BLaER1 (cell line): ENCODE measurements at regions not wholly inside any gene's neighbourhood (a gene's known extent, or its start where the extent isn't known, plus 50 kb on each side); places are given as distances from the start of the nearest gene placed in this dataset.

Source experiments
- H3K27ac ChIP-seq: shearing (Covaris generic); formaldehyde crosslinking; 2 replicates; pipeline ENCODE4 v1.8.1; 2022
- H3K27me3 ChIP-seq: shearing (Covaris generic); formaldehyde crosslinking; 2 replicates; pipeline ENCODE4 v1.8.1; 2022
- H3K36me3 ChIP-seq: shearing (Covaris generic); formaldehyde crosslinking; 2 replicates; pipeline ENCODE4 v1.8.1; 2022
- H3K4me1 ChIP-seq: shearing (Covaris generic); formaldehyde crosslinking; 2 replicates; pipeline ENCODE4 v1.8.1; 2022
- H3K4me2 ChIP-seq: shearing (Covaris generic); formaldehyde crosslinking; 2 replicates; pipeline ENCODE4 v1.8.1; 2022
- H3K4me3 ChIP-seq: shearing (Covaris generic); formaldehyde crosslinking; 2 replicates; pipeline ENCODE4 v1.8.1; 2022
- H3K9ac ChIP-seq: shearing (Covaris generic); formaldehyde crosslinking; 2 replicates; pipeline ENCODE4 v1.8.1; 2022
- H3K9me3 ChIP-seq: shearing (Covaris generic); formaldehyde crosslinking; 2 replicates; pipeline ENCODE4 v1.8.1; 2022
- H4K20me1 ChIP-seq: shearing (Covaris generic); formaldehyde crosslinking; 2 replicates; pipeline ENCODE4 v1.8.1; 2022
- Cebpa-rat ChIP-seq: shearing (Covaris generic); IDR thresholded peaks from 2 replicates; pipeline ENCODE4 v1.8.1; 2022

- Histone ChIP-seq H3K4me1 (peaks cover 81% of the 10 kb centered on the region), H3K36me3 (no peaks in the 10 kb centered on the region), H3K27me3 (no peaks in the 10 kb centered on the region), H3K4me3 (peak overlapping the region; percentile 36; the same call in 1 of the 2 replicates), H4K20me1 (no peaks in the 10 kb centered on the region), H3K9me3 (no peaks in the 10 kb centered on the region), H3K27ac (peak overlapping the region; percentile 84), H3K9ac (peak overlapping the region; percentile 63), H3K4me2 (peak overlapping the region; percentile 89)
- TF ChIP-seq Cebpa-rat: no peak
Measured at GRCh38 chr16:85437166-85438052, 175.7 kb upstream of the GSE1 start.

DNA sequence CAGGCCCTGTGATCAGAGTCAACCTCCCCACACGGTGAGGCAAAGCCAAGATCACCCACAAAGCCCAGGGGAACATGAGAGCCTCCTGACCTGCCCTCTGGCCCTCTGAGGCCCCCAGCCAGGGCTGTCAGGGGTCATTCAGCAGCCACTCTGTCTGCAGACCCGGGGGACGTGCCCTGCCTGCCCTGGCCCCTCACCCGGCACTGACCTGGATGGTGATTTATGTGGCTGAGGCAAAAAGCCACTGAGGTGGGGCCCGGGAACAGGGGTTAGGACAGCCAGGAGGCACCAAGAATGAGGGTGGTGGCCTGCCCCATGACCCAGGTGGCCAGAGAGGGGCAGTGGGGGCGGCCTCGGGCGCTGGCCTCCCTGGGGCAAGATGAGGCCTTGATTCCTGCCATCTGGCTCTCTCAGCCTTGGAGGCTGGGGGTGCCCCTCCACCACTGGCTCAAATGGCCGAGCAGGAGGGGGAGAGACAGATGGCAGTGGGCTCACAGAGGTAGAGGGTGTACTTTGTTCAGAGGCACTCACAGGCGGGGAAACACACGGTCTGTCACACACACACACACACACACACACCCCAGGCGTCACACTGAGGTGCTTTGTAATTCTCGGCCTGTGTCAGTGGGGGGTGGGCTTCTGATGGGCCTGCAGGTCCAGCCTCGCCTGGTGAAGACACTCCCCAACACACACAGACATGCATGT, 174.0 kb upstream of the GSE1 start:
- Histone ChIP-seq H3K4me2 (peak overlapping the region; percentile 89), H3K27ac (peak overlapping the region; percentile 67), H3K9me3 (no peaks in the 10 kb centered on the region), H3K4me3 (no peak overlapping the region), H4K20me1 (no peaks in the 10 kb centered on the region), H3K4me1 (peaks cover 81% of the 10 kb centered on the region), H3K27me3 (peaks cover 2% of the 10 kb centered on the region; the same call in 1 of the 2 replicates), H3K9ac (peak overlapping the region; percentile 48), H3K36me3 (no peaks in the 10 kb centered on the region)
- TF ChIP-seq Cebpa-rat: no peak

DNA sequence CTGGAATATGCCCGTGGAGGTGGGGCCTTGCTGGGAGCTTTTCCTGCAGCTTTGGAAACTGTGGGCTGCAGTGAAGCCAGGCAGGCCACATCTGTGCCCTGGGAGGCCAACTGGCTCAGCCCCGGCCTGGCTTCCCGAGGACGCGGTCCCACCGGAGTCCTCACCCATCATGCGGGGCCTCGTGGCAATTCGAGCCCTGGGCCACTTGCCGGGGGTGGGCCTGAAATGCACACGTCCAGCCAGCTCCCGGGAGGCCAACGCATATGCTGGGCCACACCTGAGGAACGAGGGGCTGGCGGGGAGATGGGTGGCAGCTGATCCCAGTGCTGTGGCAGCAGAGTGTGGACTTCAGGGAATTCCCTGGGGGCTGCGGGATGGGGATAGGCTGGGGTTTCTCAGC, 172.4 kb upstream of the GSE1 start:
- H4K20me1 ChIP-seq: no peaks in the 10 kb centered on the region
- no peak overlapping the region for H3K27ac ChIP-seq
- no peak overlapping the region for H3K9ac ChIP-seq
- H3K4me1 ChIP-seq: peaks cover 81% of the 10 kb centered on the region
- peaks cover 18% of the 10 kb centered on the region; the same call in 1 of the 2 replicates for H3K27me3 ChIP-seq
- peak overlapping the region; percentile 12; the same call in 1 of the 2 replicates for H3K4me2 ChIP-seq
- no peak for TF ChIP-seq Cebpa-rat
- H3K9me3 ChIP-seq: no peaks in the 10 kb centered on the region
- H3K4me3 ChIP-seq: no peak overlapping the region
- H3K36me3 ChIP-seq: no peaks in the 10 kb centered on the region

GRCh38 chr16:85441189-85441889, 171.8 kb upstream of the GSE1 start:
- H4K20me1 ChIP-seq: no peaks in the 10 kb centered on the region
- TF ChIP-seq Cebpa-rat: no peak
- peaks cover 24% of the 10 kb centered on the region; the same call in 1 of the 2 replicates for H3K27me3 ChIP-seq
- H3K9me3 ChIP-seq: no peaks in the 10 kb centered on the region
- H3K9ac ChIP-seq: no peak overlapping the region
- H3K27ac ChIP-seq: no peak overlapping the region
- peaks cover 81% of the 10 kb centered on the region for H3K4me1 ChIP-seq
- H3K4me2 ChIP-seq: 0 out of 2 replicates have a peak overlapping the region, but pooled peaks have one; percentile 12
- no peak overlapping the region for H3K4me3 ChIP-seq
- H3K36me3 ChIP-seq: no peaks in the 10 kb centered on the region

GRCh38 chr16:85441890-85442670, 171.0 kb upstream of the GSE1 start:
- Histone ChIP-seq H3K36me3 (no peaks in the 10 kb centered on the region), H3K9me3 (no peaks in the 10 kb centered on the region), H3K9ac (no peak overlapping the region), H3K27me3 (peaks cover 26% of the 10 kb centered on the region; the same call in 1 of the 2 replicates), H3K4me3 (no peak overlapping the region), H3K4me2 (no peak overlapping the region), H3K27ac (no peak overlapping the region), H4K20me1 (no peaks in the 10 kb centered on the region), H3K4me1 (peaks cover 81% of the 10 kb centered on the region)
- TF ChIP-seq Cebpa-rat: no peak

DNA sequence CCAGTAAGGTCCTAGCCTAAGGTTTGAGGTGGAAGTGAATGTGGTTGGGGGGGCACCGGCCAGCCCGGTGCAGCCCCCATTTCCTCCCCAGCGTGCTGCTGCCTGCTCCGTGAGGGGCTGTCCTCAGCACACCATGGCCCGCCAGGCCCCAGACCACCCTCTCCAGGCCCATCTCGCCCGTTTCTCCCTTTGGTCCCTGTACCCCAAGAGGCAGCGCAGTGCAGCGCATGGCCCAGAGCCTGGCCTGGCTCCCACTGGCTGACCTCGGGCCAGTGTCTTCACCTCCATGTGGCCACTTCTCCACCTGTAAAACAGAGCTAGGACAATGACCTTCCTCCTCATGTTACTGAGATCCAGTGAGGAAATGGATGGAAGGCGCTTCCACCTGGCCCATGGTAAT, 170.0 kb upstream of the GSE1 start:
- Histone ChIP-seq H3K4me2 (no peak overlapping the region), H3K9ac (no peak overlapping the region), H3K36me3 (no peaks in the 10 kb centered on the region), H3K4me1 (peaks cover 81% of the 10 kb centered on the region), H3K27ac (peak overlapping the region; percentile 38; the same call in 1 of the 2 replicates), H3K9me3 (no peaks in the 10 kb centered on the region), H3K4me3 (no peak overlapping the region), H3K27me3 (peaks cover 26% of the 10 kb centered on the region; the same call in 1 of the 2 replicates), H4K20me1 (no peaks in the 10 kb centered on the region)
- no peak for TF ChIP-seq Cebpa-rat

GRCh38 chr16:85443531-85443930, 169.6 kb upstream of the GSE1 start:
- no peak overlapping the region for H3K9ac ChIP-seq
- H3K9me3 ChIP-seq: no peaks in the 10 kb centered on the region
- H3K27me3 ChIP-seq: peaks cover 26% of the 10 kb centered on the region; the same call in 1 of the 2 replicates
- H3K27ac ChIP-seq: no peak overlapping the region
- peaks cover 81% of the 10 kb centered on the region for H3K4me1 ChIP-seq
- H3K4me2 ChIP-seq: no peak overlapping the region; the same call in 1 of the 2 replicates
- TF ChIP-seq Cebpa-rat: no peak
- no peaks in the 10 kb centered on the region for H3K36me3 ChIP-seq
- no peaks in the 10 kb centered on the region for H4K20me1 ChIP-seq
- no peak overlapping the region for H3K4me3 ChIP-seq

DNA sequence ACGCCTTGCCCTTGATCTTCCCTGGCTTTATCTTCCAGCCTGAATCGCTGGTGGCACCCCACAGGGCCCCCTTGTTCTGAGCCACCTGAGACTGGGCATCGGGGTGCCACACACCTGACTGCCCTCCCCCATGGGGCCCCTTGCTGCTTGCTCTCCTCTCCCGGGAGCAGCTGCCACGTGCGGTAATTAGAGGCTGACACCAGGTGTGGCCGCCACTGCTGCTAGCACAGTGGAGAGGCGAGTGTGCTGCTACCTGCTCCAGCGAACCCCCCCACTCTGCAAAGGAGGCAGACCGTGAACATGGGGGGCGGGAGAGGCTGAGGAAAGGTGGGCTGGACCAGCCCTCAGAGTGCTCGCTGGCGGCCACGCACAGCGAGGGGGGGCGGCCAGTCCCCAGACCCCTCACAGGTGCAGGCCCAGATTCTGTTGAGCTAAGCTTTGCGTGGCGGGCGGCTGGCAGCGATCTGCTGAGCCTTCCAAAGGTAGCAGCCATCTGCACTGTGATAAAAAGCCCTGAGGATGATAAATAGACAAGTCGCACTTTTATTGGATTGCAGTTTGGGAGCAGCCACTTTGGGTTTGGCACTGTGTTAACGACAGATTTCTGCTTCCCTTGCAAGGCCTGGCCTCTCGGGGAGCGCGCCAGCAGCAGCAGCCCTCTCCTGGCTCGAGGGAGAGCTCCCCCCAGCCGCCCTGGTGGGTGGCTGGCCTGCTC, 167.9 kb upstream of the GSE1 start:
- H3K36me3 ChIP-seq: no peaks in the 10 kb centered on the region
- H3K9me3 ChIP-seq: no peaks in the 10 kb centered on the region
- no peak overlapping the region for H3K4me3 ChIP-seq
- H3K9ac ChIP-seq: no peak overlapping the region
- no peaks in the 10 kb centered on the region for H4K20me1 ChIP-seq
- peak overlapping the region; percentile 92 for H3K4me2 ChIP-seq
- peaks cover 26% of the 10 kb centered on the region; the same call in 1 of the 2 replicates for H3K27me3 ChIP-seq
- H3K27ac ChIP-seq: no peak overlapping the region
- H3K4me1 ChIP-seq: peaks cover 81% of the 10 kb centered on the region
- no peak for TF ChIP-seq Cebpa-rat
